ENCODE measurements at regions not wholly inside any gene's neighbourhood (a gene's known extent, or its start where the extent isn't known, plus 50 kb on each side); places are given as distances from the start of the nearest gene placed in this dataset.

DNA sequence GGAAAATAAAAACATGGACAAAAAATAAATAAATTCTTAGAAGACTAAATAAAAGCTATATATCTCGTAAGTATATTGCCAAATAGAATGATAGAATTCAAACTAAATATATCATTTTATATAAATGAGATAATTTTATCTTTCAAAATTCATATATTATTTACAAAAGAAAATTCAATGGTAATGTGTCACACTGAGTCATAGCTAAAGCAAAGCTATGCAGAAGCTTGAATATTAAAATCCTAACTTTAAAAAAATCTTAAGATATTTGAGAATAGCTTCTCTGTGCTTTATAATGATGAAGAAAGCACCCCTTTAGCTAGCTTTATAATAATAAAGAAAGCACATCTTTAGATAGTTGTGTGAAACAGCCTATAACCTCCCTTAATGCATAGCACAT is 1010.8 kb downstream of the OTOL1 start:
- Histone ChIP-seq H3K9me3 (replicated peaks in 1 of 3) (no peaks in the 10 kb centered on the region), H3K4me3 (no peak overlapping the region), H3K4me1 (replicated peaks in 1 of 2) (no peaks in the 10 kb centered on the region), H3K36me3 (replicated peaks in 1 of 2) (no peaks in the 10 kb centered on the region), H3K27ac (no peak overlapping the region), H3K27me3 (no peaks in the 10 kb centered on the region)
- WGBS, 4 donors, result 67 to 91% (median 83%) methylated on average over 1 of the region's 1 CpG
- intact Hi-C loops (cut with DNase I), result no loop called here
- TF ChIP-seq POLR2A (IDR thresholded peaks at IDR 0.05), result no peak
- TF ChIP-seq, protein P1, sequence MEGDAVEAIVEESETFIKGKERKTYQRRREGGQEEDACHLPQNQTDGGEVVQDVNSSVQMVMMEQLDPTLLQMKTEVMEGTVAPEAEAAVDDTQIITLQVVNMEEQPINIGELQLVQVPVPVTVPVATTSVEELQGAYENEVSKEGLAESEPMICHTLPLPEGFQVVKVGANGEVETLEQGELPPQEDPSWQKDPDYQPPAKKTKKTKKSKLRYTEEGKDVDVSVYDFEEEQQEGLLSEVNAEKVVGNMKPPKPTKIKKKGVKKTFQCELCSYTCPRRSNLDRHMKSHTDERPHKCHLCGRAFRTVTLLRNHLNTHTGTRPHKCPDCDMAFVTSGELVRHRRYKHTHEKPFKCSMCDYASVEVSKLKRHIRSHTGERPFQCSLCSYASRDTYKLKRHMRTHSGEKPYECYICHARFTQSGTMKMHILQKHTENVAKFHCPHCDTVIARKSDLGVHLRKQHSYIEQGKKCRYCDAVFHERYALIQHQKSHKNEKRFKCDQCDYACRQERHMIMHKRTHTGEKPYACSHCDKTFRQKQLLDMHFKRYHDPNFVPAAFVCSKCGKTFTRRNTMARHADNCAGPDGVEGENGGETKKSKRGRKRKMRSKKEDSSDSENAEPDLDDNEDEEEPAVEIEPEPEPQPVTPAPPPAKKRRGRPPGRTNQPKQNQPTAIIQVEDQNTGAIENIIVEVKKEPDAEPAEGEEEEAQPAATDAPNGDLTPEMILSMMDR (IDR thresholded peaks at IDR 0.05), result no peak
- DNase-seq, result no peak

DNA sequence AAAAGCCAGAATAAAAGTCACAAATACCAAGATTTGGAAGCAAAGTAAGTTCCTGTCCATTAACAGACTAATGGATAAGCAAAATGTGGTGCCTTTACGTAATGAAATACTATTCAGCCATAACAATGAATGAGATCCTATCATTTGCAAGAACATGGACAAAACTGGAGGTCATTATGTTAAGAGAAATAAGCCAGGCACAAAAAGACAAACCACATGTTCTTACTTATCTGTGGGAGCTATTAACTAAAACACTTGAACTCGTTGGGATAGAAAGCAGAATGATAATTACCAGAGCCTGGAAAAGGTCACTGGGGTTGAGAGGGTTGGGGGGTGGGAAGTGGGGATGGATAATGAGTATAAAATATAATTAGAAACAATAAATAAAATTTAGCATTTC is 1015.9 kb downstream of the OTOL1 start:
- no peaks in the 10 kb centered on the region for H3K4me1 ChIP-seq (replicated peaks in 1 of 2)
- DNase-seq, result no peak
- H3K36me3 ChIP-seq (replicated peaks in 1 of 2), result no peaks in the 10 kb centered on the region
- H3K27me3 ChIP-seq, result no peaks in the 10 kb centered on the region
- H3K4me3 ChIP-seq, result no peak overlapping the region
- H3K27ac ChIP-seq, result no peak overlapping the region
- 61 to 76% (median 65%) methylated on average over 2 of the region's 2 CpGs for WGBS, 4 donors
- intact Hi-C loops (cut with DNase I), result no loop called here
- H3K9me3 ChIP-seq (replicated peaks in 1 of 3), result no peaks in the 10 kb centered on the region
- TF ChIP-seq, protein P1 (IDR thresholded peaks at IDR 0.05), result no peak
- TF ChIP-seq POLR2A (IDR thresholded peaks at IDR 0.05), result no peak

GRCh38 chr3:162517110-162517509 is 1020.5 kb downstream of the OTOL1 start:
- TF ChIP-seq, protein P1 (IDR thresholded peaks at IDR 0.05), result no peak
- TF ChIP-seq POLR2A (IDR thresholded peaks at IDR 0.05), result no peak
- H3K27me3 ChIP-seq, result no peaks in the 10 kb centered on the region
- no peaks in the 10 kb centered on the region for H3K36me3 ChIP-seq (replicated peaks in 1 of 2)
- H3K9me3 ChIP-seq (replicated peaks in 1 of 3), result no peaks in the 10 kb centered on the region
- H3K4me3 ChIP-seq, result no peak overlapping the region
- H3K27ac ChIP-seq, result no peak overlapping the region
- DNase-seq, result no peak
- intact Hi-C loops (cut with DNase I), result no loop called here
- no peaks in the 10 kb centered on the region for H3K4me1 ChIP-seq (replicated peaks in 1 of 2)

DNA sequence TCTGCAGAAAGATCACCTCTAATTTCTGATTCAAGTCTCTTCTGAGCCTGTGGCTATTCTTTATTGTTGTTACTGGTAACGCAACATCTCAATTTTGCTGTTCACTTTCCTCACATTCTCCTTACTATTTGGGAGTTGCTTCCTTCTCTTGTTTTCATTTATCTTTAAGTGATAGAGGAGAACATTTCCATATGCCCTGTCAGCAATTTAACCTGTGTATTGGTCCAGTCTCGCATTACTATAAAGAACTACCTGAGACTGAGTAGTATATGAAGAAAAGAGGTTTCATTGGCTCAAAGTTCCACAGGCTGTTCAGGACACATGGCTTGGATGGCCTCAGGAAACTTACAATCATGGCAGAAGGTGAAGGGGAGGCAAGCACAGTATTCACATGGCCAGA is 1025.1 kb downstream of the OTOL1 start:
- no peak overlapping the region for H3K27ac ChIP-seq
- TF ChIP-seq POLR2A (IDR thresholded peaks at IDR 0.05), result no peak
- TF ChIP-seq, protein P1 (IDR thresholded peaks at IDR 0.05), result no peak
- no peaks in the 10 kb centered on the region for H3K4me1 ChIP-seq (replicated peaks in 1 of 2)
- intact Hi-C loops (cut with DNase I), result no loop called here
- H3K36me3 ChIP-seq (replicated peaks in 1 of 2), result no peaks in the 10 kb centered on the region
- H3K4me3 ChIP-seq, result no peak overlapping the region
- H3K27me3 ChIP-seq, result no peaks in the 10 kb centered on the region
- no peaks in the 10 kb centered on the region for H3K9me3 ChIP-seq (replicated peaks in 1 of 3)
- DNase-seq, result no peak
- 91 to 96% (median 93%) methylated on average over 2 of the region's 2 CpGs for WGBS, 4 donors
